Esophagus muscularis mucosa (tissue), 4 donors: ENCODE measurements at regions not wholly inside any gene's neighbourhood (a gene's known extent, or its start where the extent isn't known, plus 50 kb on each side); places are given as distances from the start of the nearest gene placed in this dataset.

Experiments
- DNase-seq: peaks from one replicate; pipeline ENCODE4 v3.0.0-alpha.2; 2017; ENCODE audit errors: extremely low spot score
- H3K27ac ChIP-seq, 4 donors: fragments of 200-600 bp; sonication (generic); replicated peaks in 1 of 4; 1 replicate in 3 of 4; 2 replicates in 1 of 4; pipeline ENCODE4 v1.5.1; 2016 to 2019; ENCODE audit warnings: mild to moderate bottlenecking in 1 of 4
- H3K27me3 ChIP-seq, 4 donors: fragments of 200-600 bp; sonication (generic); one replicate each; pipeline versions ENCODE4 v1.5.1 to v1.6.0; 2016 to 2019
- H3K36me3 ChIP-seq, 4 donors: fragments of 200-600 bp; sonication (generic); one replicate each; pipeline ENCODE4 v1.5.1; 2016 to 2019
- H3K4me1 ChIP-seq, 4 donors: fragments of 200-600 bp; sonication (generic); one replicate each; pipeline ENCODE4 v1.5.1; 2016 to 2019
- H3K4me3 ChIP-seq, 4 donors: fragments of 200-600 bp; sonication (generic); 1 replicate in 2 of 4; 2 replicates in 2 of 4; pipeline ENCODE4 v1.5.1; 2016 to 2019; ENCODE audit warnings: mild to moderate bottlenecking in 4 of 4, moderate library complexity in 1 of 4
- H3K9me3 ChIP-seq, 4 donors: fragments of 200-600 bp; sonication (generic); 1 replicate in 3 of 4; 2 replicates in 1 of 4; pipeline ENCODE4 v1.5.1; 2016 to 2019
- CTCF ChIP-seq, 3 experiments: fragments of 200-600 bp in 2 of 3; fragments of 450-650 bp in 1 of 3; sonication (generic) in 2 of 3; IDR thresholded peaks; one replicate each; pipeline ENCODE4 v1.5.1; 2017 to 2019; ENCODE audit warnings: antibody characterized with exemption in 3 of 3, mild to moderate bottlenecking in 2 of 3, moderate library complexity in 1 of 3
- EP300 ChIP-seq: sonication (generic); formaldehyde crosslinking; IDR thresholded peaks from one replicate; pipeline ENCODE4 v1.6.1; 2017; ENCODE audit warnings: antibody characterized with exemption
- POLR2A ChIP-seq: fragments of 450-650 bp; IDR thresholded peaks from one replicate; pipeline ENCODE4 v1.6.1; 2017; ENCODE audit warnings: antibody characterized with exemption, moderate library complexity, mild to moderate bottlenecking, low read depth
- POLR2AphosphoS5 ChIP-seq, 2 donors: sonication (generic); formaldehyde crosslinking; IDR thresholded peaks; one replicate each; pipeline ENCODE4 v1.6.1; 2017; ENCODE audit warnings: antibody characterized with exemption in 2 of 2
- WGBS: methylation state at CpG from one replicate; pipeline ENCODE4 v1.1.5; 2018; 5-methylcytosine and 5-hydroxymethylcytosine counted together
- intact Hi-C: fragments of 100-400 bp; cut with DNase I; formaldehyde crosslinking; loops from one replicate; pipeline ENCODE4 v1.15.1; 2023

DNA sequence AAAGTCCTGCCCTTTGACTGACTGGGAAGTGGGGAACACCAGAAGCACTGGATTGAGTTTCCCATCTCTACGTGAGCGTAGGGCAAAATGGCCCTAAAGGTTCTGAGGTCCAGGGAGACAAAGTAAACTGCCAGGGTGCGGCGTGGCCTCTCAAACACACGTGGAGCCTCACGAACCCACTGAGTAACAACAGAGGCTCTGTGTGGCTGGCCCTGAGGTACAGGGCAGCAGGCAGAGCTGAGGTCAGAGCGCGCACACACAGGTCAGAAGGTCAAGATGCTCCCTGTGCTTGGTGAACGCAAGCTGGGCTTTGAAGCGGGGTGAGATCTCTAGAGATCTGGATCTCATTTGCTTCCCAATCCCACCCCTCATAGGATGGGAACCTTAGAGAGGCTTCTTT is 99.0 kb upstream of the ZMIZ1 start:
- intact Hi-C loops: loop anchor here (10.0 kb wide), 1 partner anchor 225 kb away; no protein-coding TSS in a partner anchor
- DNase-seq: no peak
- TF ChIP-seq CTCF (IDR thresholded peaks at IDR 0.05) (no peak), EP300 (no peak), POLR2A (no peak), POLR2AphosphoS5 (IDR thresholded peaks at IDR 0.05) (no peak)
- 92% methylated on average over 9 of the region's 10 CpGs for WGBS
- Histone ChIP-seq H3K27ac (peak overlapping the region; percentile 50 to 66 (median 58)), H3K4me3 (no peak overlapping the region), H3K9me3 (no peaks in the 10 kb centered on the region), H3K27me3 (no peaks in the 10 kb centered on the region), H3K4me1 (peaks cover 30 to 62% (median 59%) of the 10 kb centered on the region in 4 donors), H3K36me3 (no peaks in the 10 kb centered on the region)

- intact Hi-C loops: loop anchor here (10.0 kb wide), 1 partner anchor 225 kb away; no protein-coding TSS in a partner anchor
- no peaks in the 10 kb centered on the region for H3K9me3 ChIP-seq
Measured at GRCh38 chr10:78970261-78970660, 98.5 kb upstream of the ZMIZ1 start.

DNA sequence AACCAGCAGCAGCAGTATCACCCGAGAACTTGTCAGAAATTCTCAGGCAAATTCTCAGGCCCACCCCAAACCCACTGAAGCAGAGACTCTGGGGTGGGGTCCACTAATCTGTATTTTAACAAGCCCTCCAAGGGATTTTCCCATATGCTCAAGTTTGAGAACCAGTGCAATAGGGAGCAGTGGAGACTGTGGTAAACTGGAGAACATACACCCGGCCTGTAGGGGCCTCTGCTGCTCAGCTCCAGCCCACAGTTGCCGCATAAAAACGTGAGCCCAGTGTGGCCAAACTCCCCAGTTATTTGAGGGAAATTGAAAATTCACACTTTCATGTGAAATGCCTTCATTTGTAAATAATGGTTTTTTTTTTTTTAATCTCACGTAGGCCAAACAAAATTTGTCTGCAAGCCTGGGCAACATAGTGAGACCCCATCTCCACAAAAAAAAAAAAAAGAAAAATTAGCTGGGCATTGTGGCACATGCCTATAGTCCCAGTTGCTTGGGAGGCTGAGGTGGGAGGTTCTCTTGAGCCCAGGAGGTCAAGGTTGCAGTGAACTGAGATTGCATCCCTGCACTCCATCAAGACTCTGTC is 97.6 kb upstream of the ZMIZ1 start:
- no peaks in the 10 kb centered on the region for H3K27me3 ChIP-seq
- no peaks in the 10 kb centered on the region for H3K9me3 ChIP-seq
- intact Hi-C loops: loop anchor here (10.0 kb wide), 1 partner anchor 224 kb away; no protein-coding TSS in a partner anchor
- no peak overlapping the region for H3K4me3 ChIP-seq
- H3K4me1 ChIP-seq: peaks cover 29 to 58% (median 52%) of the 10 kb centered on the region in 4 donors
- 95% methylated on average over 5 of the region's 5 CpGs for WGBS
- no peak for DNase-seq
- H3K27ac ChIP-seq: peak overlapping the region in 3 of 4 donors; percentile 95 to 99 (median 99)
- no peaks in the 10 kb centered on the region for H3K36me3 ChIP-seq
- TF ChIP-seq EP300: no peak
- TF ChIP-seq CTCF (IDR thresholded peaks at IDR 0.05): no peak

More at GRCh38 chr10:78970261-78970660, 98.5 kb upstream of the ZMIZ1 start:
- Histone ChIP-seq H3K4me1 (peaks cover 31 to 62% (median 59%) of the 10 kb centered on the region in 4 donors), H3K4me3 (no peak overlapping the region), H3K27ac (peak overlapping the region in 3 of 4 donors; percentile 54 to 66 (median 62)), H3K36me3 (no peaks in the 10 kb centered on the region), H3K27me3 (no peaks in the 10 kb centered on the region)
- WGBS: 89% methylated on average over 10 of the region's 10 CpGs
- DNase-seq: no peak
- TF ChIP-seq EP300 (no peak), POLR2A (no peak), POLR2AphosphoS5 (IDR thresholded peaks at IDR 0.05) (no peak), CTCF (IDR thresholded peaks at IDR 0.05) (no peak)

GRCh38 chr10:78972160-78972946 is 96.4 kb upstream of the ZMIZ1 start:
- no peaks in the 10 kb centered on the region for H3K27me3 ChIP-seq
- peak overlapping the region in 2 of 4 donors; percentile 63 to 64 for H3K4me3 ChIP-seq
- no peaks in the 10 kb centered on the region for H3K9me3 ChIP-seq
- H3K4me1 ChIP-seq: peaks cover 30 to 58% (median 53%) of the 10 kb centered on the region in 4 donors
- intact Hi-C loops: loop anchor here (10.0 kb wide), 1 partner anchor 222 kb away; no protein-coding TSS in a partner anchor
- H3K36me3 ChIP-seq: no peaks in the 10 kb centered on the region
- no peak for TF ChIP-seq EP300
- peak; percentile 62 to 77 for TF ChIP-seq POLR2AphosphoS5 (IDR thresholded peaks at IDR 0.05)
- peak; percentile 15 for TF ChIP-seq POLR2A
- 52% methylated on average over 4 of the region's 11 CpGs for WGBS
- no peak for DNase-seq
- H3K27ac ChIP-seq: peak overlapping the region; percentile 94 to 99 (median 97)
